ENCODE measurements at regions not wholly inside any gene's neighbourhood (a gene's known extent, or its start where the extent isn't known, plus 50 kb on each side); places are given as distances from the start of the nearest gene placed in this dataset.

- intact Hi-C loops (cut with micrococcal nuclease), result no loop called here
- ChIA-PET POLR2A (no interaction called here), CTCF (interaction anchor here (0.6 to 0.8 kb wide), 2 partner anchors 37 to 1001 kb away, joined by 3 read pairs; no protein-coding TSS in a partner anchor)
- TF ChIP-seq CTCF (IDR thresholded peaks at IDR 0.05; ENCODE audit: unreplicated experiment), result no peak
- no peaks in the 10 kb centered on the region for H3K27me3 Mint-ChIP-seq (ENCODE audit: insufficient read depth, unreplicated experiment)
- no peak for DNase-seq (ENCODE audit: unreplicated experiment)
- H3K9me3 Mint-ChIP-seq (ENCODE audit: unreplicated experiment), result no peaks in the 10 kb centered on the region
- no peak overlapping the region for H3K27ac Mint-ChIP-seq (ENCODE audit: low read depth, unreplicated experiment)
- BruUV-seq (replicated peaks), result no TSS peak
- H3K4me1 Mint-ChIP-seq (ENCODE audit: insufficient read depth, unreplicated experiment), result no peaks in the 10 kb centered on the region
- H3K4me3 Mint-ChIP-seq (ENCODE audit: unreplicated experiment), result no peak overlapping the region
- peaks cover 5% of the 10 kb centered on the region for H3K36me3 Mint-ChIP-seq (ENCODE audit: insufficient read depth, unreplicated experiment)
Observed at GRCh38 chr16:60586493-60586892, 1449.7 kb downstream of the CDH8 start.

- Mint-ChIP-seq H3K36me3 (ENCODE audit: insufficient read depth, unreplicated experiment) (peaks cover 5% of the 10 kb centered on the region), H3K27ac (ENCODE audit: low read depth, unreplicated experiment) (no peak overlapping the region), H3K4me3 (ENCODE audit: unreplicated experiment) (no peak overlapping the region), H3K27me3 (ENCODE audit: insufficient read depth, unreplicated experiment) (no peaks in the 10 kb centered on the region), H3K9me3 (ENCODE audit: unreplicated experiment) (no peaks in the 10 kb centered on the region), H3K4me1 (ENCODE audit: insufficient read depth, unreplicated experiment) (peaks cover 6% of the 10 kb centered on the region)
- DNase-seq (ENCODE audit: unreplicated experiment), result no peak
- POLR2A ChIA-PET, result no interaction called here
- CTCF ChIA-PET, result no interaction called here
- intact Hi-C loops (cut with micrococcal nuclease), result no loop called here
- no peak for TF ChIP-seq CTCF (IDR thresholded peaks at IDR 0.05; ENCODE audit: unreplicated experiment)
- no TSS peak for BruUV-seq (replicated peaks)
Observed at GRCh38 chr16:60582528-60582927, 1453.7 kb downstream of the CDH8 start.

- no peak for TF ChIP-seq CTCF (IDR thresholded peaks at IDR 0.05; ENCODE audit: unreplicated experiment)
Observed at GRCh38 chr16:60566901-60567300, 1469.3 kb downstream of the CDH8 start.

GRCh38 chr16:60564588-60564987, 1471.7 kb downstream of the CDH8 start:
- Mint-ChIP-seq H3K36me3 (ENCODE audit: insufficient read depth, unreplicated experiment) (no peaks in the 10 kb centered on the region), H3K27me3 (ENCODE audit: insufficient read depth, unreplicated experiment) (no peaks in the 10 kb centered on the region), H3K4me3 (ENCODE audit: unreplicated experiment) (no peak overlapping the region), H3K4me1 (ENCODE audit: insufficient read depth, unreplicated experiment) (no peaks in the 10 kb centered on the region), H3K27ac (ENCODE audit: low read depth, unreplicated experiment) (no peak overlapping the region), H3K9me3 (ENCODE audit: unreplicated experiment) (peaks cover 6% of the 10 kb centered on the region)
- DNase-seq (ENCODE audit: unreplicated experiment), result no peak
- intact Hi-C loops (cut with micrococcal nuclease), result no loop called here
- ChIA-PET POLR2A (no interaction called here), CTCF (no interaction called here)
- no peak for TF ChIP-seq CTCF (IDR thresholded peaks at IDR 0.05; ENCODE audit: unreplicated experiment)
- BruUV-seq (replicated peaks), result no TSS peak

More at GRCh38 chr16:60566901-60567300, 1469.3 kb downstream of the CDH8 start:
- no TSS peak for BruUV-seq (replicated peaks)
- H3K4me1 Mint-ChIP-seq (ENCODE audit: insufficient read depth, unreplicated experiment), result no peaks in the 10 kb centered on the region
- no peak overlapping the region for H3K27ac Mint-ChIP-seq (ENCODE audit: low read depth, unreplicated experiment)
- POLR2A ChIA-PET, result no interaction called here
- peaks cover 6% of the 10 kb centered on the region for H3K9me3 Mint-ChIP-seq (ENCODE audit: unreplicated experiment)
- no peaks in the 10 kb centered on the region for H3K36me3 Mint-ChIP-seq (ENCODE audit: insufficient read depth, unreplicated experiment)
- no peaks in the 10 kb centered on the region for H3K27me3 Mint-ChIP-seq (ENCODE audit: insufficient read depth, unreplicated experiment)
- intact Hi-C loops (cut with micrococcal nuclease), result no loop called here
- H3K4me3 Mint-ChIP-seq (ENCODE audit: unreplicated experiment), result no peak overlapping the region
- DNase-seq (ENCODE audit: unreplicated experiment), result no peak
- CTCF ChIA-PET, result interaction anchor here (0.6 to 1.1 kb wide), 2 partner anchors 256 to 517 kb away, joined by 3 read pairs; no protein-coding TSS in a partner anchor
